DND-41 (cell line): ENCODE measurements at regions not wholly inside any gene's neighbourhood (a gene's known extent, or its start where the extent isn't known, plus 50 kb on each side); places are given as distances from the start of the nearest gene placed in this dataset.

Experiments
- CTCF ChIP-seq: IDR thresholded peaks from 2 replicates; pipeline ENCODE4 v1.5.1; 2012; ENCODE audit warnings: borderline replicate concordance, low read length, moderate library complexity, mild to moderate bottlenecking; ENCODE audit not compliant: poor library complexity, severe bottlenecking; ENCODE audit errors: extremely low read depth
- EZH2 ChIP-seq: IDR thresholded peaks from 3 replicates; pipeline ENCODE4 v1.6.1; 2012; ENCODE audit warnings: borderline replicate concordance, low read depth, mild to moderate bottlenecking, moderate library complexity, low read length, inconsistent platforms; ENCODE audit not compliant: severe bottlenecking

- no peak for TF ChIP-seq CTCF
- no peak for TF ChIP-seq EZH2
Observed at GRCh38 chr4:16415751-16416150, 189.5 kb upstream of the TAPT1 start.
